ENCODE measurements at regions not wholly inside any gene's neighbourhood (a gene's known extent, or its start where the extent isn't known, plus 50 kb on each side); places are given as distances from the start of the nearest gene placed in this dataset.

GRCh38 chr9:116009420-116009819, 144.2 kb upstream of the PAPPA start:
- TF ChIP-seq ZNF138 (CRISPR knock-in tag; conservative IDR thresholded peaks at IDR 0.05) (no peak), SMAD3 (CRISPR knock-in tag; IDR thresholded peaks at IDR 0.05; ENCODE audit: borderline replicate concordance) (no peak), IRF2 (CRISPR knock-in tag; IDR thresholded peaks at IDR 0.05; ENCODE audit: borderline replicate concordance, low read depth) (no peak), TEAD4 (CRISPR knock-in tag; IDR thresholded peaks at IDR 0.05) (no peak), GABPB1 (CRISPR knock-in tag; IDR thresholded peaks at IDR 0.05) (no peak), FOXJ3 (CRISPR knock-in tag; IDR thresholded peaks at IDR 0.05; ENCODE audit: borderline replicate concordance) (no peak), FOXP4 (CRISPR knock-in tag; IDR thresholded peaks at IDR 0.05) (no peak), ATF1 (CRISPR knock-in tag; IDR thresholded peaks at IDR 0.05) (no peak), TCF7 (CRISPR knock-in tag; IDR thresholded peaks at IDR 0.05; ENCODE audit: low read depth) (no peak), HMGA2 (CRISPR knock-in tag; IDR thresholded peaks at IDR 0.05) (no peak), ZNF671 (CRISPR knock-in tag; IDR thresholded peaks at IDR 0.05) (no peak), PREB (CRISPR knock-in tag; IDR thresholded peaks at IDR 0.05; ENCODE audit: borderline replicate concordance) (no peak), ZBTB21 (CRISPR knock-in tag; IDR thresholded peaks at IDR 0.05; ENCODE audit: borderline replicate concordance) (no peak)
- TF ChIP-seq, protein P1, sequence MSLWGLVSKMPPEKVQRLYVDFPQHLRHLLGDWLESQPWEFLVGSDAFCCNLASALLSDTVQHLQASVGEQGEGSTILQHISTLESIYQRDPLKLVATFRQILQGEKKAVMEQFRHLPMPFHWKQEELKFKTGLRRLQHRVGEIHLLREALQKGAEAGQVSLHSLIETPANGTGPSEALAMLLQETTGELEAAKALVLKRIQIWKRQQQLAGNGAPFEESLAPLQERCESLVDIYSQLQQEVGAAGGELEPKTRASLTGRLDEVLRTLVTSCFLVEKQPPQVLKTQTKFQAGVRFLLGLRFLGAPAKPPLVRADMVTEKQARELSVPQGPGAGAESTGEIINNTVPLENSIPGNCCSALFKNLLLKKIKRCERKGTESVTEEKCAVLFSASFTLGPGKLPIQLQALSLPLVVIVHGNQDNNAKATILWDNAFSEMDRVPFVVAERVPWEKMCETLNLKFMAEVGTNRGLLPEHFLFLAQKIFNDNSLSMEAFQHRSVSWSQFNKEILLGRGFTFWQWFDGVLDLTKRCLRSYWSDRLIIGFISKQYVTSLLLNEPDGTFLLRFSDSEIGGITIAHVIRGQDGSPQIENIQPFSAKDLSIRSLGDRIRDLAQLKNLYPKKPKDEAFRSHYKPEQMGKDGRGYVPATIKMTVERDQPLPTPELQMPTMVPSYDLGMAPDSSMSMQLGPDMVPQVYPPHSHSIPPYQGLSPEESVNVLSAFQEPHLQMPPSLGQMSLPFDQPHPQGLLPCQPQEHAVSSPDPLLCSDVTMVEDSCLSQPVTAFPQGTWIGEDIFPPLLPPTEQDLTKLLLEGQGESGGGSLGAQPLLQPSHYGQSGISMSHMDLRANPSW (CRISPR knock-in tag; conservative IDR thresholded peaks at IDR 0.05; ENCODE audit: low read depth): no peak
- TF ChIP-seq, protein P2, sequence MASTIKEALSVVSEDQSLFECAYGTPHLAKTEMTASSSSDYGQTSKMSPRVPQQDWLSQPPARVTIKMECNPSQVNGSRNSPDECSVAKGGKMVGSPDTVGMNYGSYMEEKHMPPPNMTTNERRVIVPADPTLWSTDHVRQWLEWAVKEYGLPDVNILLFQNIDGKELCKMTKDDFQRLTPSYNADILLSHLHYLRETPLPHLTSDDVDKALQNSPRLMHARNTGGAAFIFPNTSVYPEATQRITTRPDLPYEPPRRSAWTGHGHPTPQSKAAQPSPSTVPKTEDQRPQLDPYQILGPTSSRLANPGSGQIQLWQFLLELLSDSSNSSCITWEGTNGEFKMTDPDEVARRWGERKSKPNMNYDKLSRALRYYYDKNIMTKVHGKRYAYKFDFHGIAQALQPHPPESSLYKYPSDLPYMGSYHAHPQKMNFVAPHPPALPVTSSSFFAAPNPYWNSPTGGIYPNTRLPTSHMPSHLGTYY (CRISPR knock-in tag; IDR thresholded peaks at IDR 0.05): no peak
- TF ChIP-seq, protein P3, sequence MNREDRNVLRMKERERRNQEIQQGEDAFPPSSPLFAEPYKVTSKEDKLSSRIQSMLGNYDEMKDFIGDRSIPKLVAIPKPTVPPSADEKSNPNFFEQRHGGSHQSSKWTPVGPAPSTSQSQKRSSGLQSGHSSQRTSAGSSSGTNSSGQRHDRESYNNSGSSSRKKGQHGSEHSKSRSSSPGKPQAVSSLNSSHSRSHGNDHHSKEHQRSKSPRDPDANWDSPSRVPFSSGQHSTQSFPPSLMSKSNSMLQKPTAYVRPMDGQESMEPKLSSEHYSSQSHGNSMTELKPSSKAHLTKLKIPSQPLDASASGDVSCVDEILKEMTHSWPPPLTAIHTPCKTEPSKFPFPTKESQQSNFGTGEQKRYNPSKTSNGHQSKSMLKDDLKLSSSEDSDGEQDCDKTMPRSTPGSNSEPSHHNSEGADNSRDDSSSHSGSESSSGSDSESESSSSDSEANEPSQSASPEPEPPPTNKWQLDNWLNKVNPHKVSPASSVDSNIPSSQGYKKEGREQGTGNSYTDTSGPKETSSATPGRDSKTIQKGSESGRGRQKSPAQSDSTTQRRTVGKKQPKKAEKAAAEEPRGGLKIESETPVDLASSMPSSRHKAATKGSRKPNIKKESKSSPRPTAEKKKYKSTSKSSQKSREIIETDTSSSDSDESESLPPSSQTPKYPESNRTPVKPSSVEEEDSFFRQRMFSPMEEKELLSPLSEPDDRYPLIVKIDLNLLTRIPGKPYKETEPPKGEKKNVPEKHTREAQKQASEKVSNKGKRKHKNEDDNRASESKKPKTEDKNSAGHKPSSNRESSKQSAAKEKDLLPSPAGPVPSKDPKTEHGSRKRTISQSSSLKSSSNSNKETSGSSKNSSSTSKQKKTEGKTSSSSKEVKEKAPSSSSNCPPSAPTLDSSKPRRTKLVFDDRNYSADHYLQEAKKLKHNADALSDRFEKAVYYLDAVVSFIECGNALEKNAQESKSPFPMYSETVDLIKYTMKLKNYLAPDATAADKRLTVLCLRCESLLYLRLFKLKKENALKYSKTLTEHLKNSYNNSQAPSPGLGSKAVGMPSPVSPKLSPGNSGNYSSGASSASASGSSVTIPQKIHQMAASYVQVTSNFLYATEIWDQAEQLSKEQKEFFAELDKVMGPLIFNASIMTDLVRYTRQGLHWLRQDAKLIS (CRISPR knock-in tag; IDR thresholded peaks at IDR 0.05; ENCODE audit: borderline replicate concordance): no peak
- TF ChIP-seq, protein P4, sequence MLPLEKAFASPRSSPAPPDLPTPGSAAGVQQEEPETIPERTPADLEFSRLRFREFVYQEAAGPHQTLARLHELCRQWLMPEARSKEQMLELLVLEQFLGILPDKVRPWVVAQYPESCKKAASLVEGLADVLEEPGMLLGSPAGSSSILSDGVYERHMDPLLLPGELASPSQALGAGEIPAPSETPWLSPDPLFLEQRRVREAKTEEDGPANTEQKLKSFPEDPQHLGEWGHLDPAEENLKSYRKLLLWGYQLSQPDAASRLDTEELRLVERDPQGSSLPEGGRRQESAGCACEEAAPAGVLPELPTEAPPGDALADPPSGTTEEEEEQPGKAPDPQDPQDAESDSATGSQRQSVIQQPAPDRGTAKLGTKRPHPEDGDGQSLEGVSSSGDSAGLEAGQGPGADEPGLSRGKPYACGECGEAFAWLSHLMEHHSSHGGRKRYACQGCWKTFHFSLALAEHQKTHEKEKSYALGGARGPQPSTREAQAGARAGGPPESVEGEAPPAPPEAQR (CRISPR knock-in tag; IDR thresholded peaks at IDR 0.05): no peak
- TF ChIP-seq, protein P5, sequence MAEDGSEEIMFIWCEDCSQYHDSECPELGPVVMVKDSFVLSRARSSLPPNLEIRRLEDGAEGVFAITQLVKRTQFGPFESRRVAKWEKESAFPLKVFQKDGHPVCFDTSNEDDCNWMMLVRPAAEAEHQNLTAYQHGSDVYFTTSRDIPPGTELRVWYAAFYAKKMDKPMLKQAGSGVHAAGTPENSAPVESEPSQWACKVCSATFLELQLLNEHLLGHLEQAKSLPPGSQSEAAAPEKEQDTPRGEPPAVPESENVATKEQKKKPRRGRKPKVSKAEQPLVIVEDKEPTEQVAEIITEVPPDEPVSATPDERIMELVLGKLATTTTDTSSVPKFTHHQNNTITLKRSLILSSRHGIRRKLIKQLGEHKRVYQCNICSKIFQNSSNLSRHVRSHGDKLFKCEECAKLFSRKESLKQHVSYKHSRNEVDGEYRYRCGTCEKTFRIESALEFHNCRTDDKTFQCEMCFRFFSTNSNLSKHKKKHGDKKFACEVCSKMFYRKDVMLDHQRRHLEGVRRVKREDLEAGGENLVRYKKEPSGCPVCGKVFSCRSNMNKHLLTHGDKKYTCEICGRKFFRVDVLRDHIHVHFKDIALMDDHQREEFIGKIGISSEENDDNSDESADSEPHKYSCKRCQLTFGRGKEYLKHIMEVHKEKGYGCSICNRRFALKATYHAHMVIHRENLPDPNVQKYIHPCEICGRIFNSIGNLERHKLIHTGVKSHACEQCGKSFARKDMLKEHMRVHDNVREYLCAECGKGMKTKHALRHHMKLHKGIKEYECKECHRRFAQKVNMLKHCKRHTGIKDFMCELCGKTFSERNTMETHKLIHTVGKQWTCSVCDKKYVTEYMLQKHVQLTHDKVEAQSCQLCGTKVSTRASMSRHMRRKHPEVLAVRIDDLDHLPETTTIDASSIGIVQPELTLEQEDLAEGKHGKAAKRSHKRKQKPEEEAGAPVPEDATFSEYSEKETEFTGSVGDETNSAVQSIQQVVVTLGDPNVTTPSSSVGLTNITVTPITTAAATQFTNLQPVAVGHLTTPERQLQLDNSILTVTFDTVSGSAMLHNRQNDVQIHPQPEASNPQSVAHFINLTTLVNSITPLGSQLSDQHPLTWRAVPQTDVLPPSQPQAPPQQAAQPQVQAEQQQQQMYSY (CRISPR knock-in tag; IDR thresholded peaks at IDR 0.05): no peak
- TF ChIP-seq, protein P6, sequence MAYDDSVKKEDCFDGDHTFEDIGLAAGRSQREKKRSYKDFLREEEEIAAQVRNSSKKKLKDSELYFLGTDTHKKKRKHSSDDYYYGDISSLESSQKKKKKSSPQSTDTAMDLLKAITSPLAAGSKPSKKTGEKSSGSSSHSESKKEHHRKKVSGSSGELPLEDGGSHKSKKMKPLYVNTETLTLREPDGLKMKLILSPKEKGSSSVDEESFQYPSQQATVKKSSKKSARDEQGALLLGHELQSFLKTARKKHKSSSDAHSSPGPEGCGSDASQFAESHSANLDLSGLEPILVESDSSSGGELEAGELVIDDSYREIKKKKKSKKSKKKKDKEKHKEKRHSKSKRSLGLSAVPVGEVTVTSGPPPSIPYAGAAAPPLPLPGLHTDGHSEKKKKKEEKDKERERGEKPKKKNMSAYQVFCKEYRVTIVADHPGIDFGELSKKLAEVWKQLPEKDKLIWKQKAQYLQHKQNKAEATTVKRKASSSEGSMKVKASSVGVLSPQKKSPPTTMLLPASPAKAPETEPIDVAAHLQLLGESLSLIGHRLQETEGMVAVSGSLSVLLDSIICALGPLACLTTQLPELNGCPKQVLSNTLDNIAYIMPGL (CRISPR knock-in tag; IDR thresholded peaks at IDR 0.05): no peak
- ChIA-PET CTCF (no interaction called here), POLR2A (no interaction called here)
- H3K9me3 Mint-ChIP-seq: no peaks in the 10 kb centered on the region
- ATAC-seq (no peak), DNase-seq (ENCODE audit: low spot score) (no peak)
- H3K27ac Mint-ChIP-seq: no peak overlapping the region
- 0 out of 2 replicates have a peak, but pooled peaks cover 2% of the 10 kb centered on the region for H3K4me1 Mint-ChIP-seq
- no peaks in the 10 kb centered on the region for H3K36me3 Mint-ChIP-seq
- H3K27me3 Mint-ChIP-seq (ENCODE audit: low read depth): peaks cover 3% of the 10 kb centered on the region
- no peak overlapping the region for H3K4me3 Mint-ChIP-seq
